Endodermal cell (in vitro differentiated cells): ENCODE measurements at regions not wholly inside any gene's neighbourhood (a gene's known extent, or its start where the extent isn't known, plus 50 kb on each side); places are given as distances from the start of the nearest gene placed in this dataset.
"Not testable (repeated sequence)": the region's sequence is repeated elsewhere in the genome, so short reads cannot be mapped to it uniquely, and the experiment has no call there.

Experiments used
- DNase-seq: peaks from one replicate; pipeline ENCODE4 v3.0.0-alpha.2; 2017
- H3K27ac ChIP-seq: 2 replicates; pipeline ENCODE4 v1.5.1; 2013; ENCODE audit warnings: mild to moderate bottlenecking, low read depth, low read length, moderate library complexity
- H3K27me3 ChIP-seq: 2 replicates; pipeline ENCODE4 v1.6.1; 2013; ENCODE audit warnings: mild to moderate bottlenecking, low read length, moderate library complexity; ENCODE audit not compliant: insufficient read depth, control insufficient read depth, poor library complexity, severe bottlenecking
- H3K36me3 ChIP-seq: 2 replicates; pipeline ENCODE4 v1.7.0; 2013; ENCODE audit warnings: mild to moderate bottlenecking, low read length, moderate library complexity; ENCODE audit not compliant: control insufficient read depth, insufficient read depth
- H3K4me1 ChIP-seq: one replicate; pipeline ENCODE4 v1.7.0; 2013; ENCODE audit warnings: low read length; ENCODE audit not compliant: control insufficient read depth, insufficient read depth
- H3K4me3 ChIP-seq: 2 replicates; pipeline ENCODE4 v1.5.1; 2013; ENCODE audit warnings: mild to moderate bottlenecking, low read length, moderate library complexity
- H3K9ac ChIP-seq: 2 replicates; pipeline ENCODE4 v1.6.1; 2013; ENCODE audit warnings: mild to moderate bottlenecking, low read length, moderate library complexity; ENCODE audit not compliant: poor library complexity, severe bottlenecking; ENCODE audit errors: extremely low read depth
- H3K9me3 ChIP-seq: 2 replicates; pipeline ENCODE4 v1.6.1; 2013; ENCODE audit warnings: mild to moderate bottlenecking, low read length, moderate library complexity; ENCODE audit not compliant: control insufficient read depth
- H3K27ac Mint-ChIP-seq: 2 replicates; pipeline ENCODE4 v1.8.0; 2020; ENCODE audit warnings: mixed read lengths
- H3K27me3 Mint-ChIP-seq: 2 replicates; pipeline ENCODE4 v1.8.0; 2021; ENCODE audit warnings: mild to moderate bottlenecking, mixed read lengths; ENCODE audit not compliant: insufficient read depth
- H3K36me3 Mint-ChIP-seq: 2 replicates; pipeline ENCODE4 v1.8.0; 2020; ENCODE audit warnings: low read depth, mixed read lengths
- H3K4me1 Mint-ChIP-seq: 2 replicates; pipeline ENCODE4 v1.8.0; 2020; ENCODE audit warnings: mixed read lengths
- H3K4me3 Mint-ChIP-seq: 2 replicates; pipeline ENCODE4 v1.8.0; 2020; ENCODE audit warnings: mild to moderate bottlenecking, moderate library complexity, mixed read lengths
- H3K9me3 Mint-ChIP-seq: 2 replicates; pipeline ENCODE4 v1.8.0; 2020; ENCODE audit warnings: mild to moderate bottlenecking, mixed read lengths
- WGBS, 2 experiments: methylation state at CpG; one replicate each; pipeline versions ENCODE4 v1.1.5 to v1.1.7; 2013; ENCODE audit warnings: missing lambda C conversion rate in 2 of 2, mixed read lengths in 1 of 2; ENCODE audit not compliant: insufficient coverage in 1 of 2, insufficient read length in 1 of 2; 5-methylcytosine and 5-hydroxymethylcytosine counted together
- TF ChIP-seq, protein P1 (sequence below): fragments of 200-600 bp; sonication (generic); conservative IDR thresholded peaks from 2 replicates; pipeline ENCODE4 v1.5.0; 2021; ENCODE audit warnings: antibody characterized with exemption, mild to moderate bottlenecking

DNA sequence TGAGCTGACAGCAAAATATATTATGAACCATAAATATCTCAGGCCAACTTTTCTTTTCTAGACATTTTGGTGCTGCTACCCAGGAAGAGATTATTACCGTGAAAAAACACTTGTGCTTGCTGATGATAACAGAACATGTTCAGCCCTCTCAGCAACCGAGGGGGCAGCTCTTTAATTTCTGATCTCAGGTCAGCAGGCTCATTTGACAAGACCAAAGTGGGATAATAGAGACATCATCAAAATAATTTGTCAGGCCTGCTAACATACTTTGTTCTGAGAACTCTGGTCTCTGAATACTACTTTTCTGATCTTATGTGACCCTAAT, 645.9 kb upstream of the KCNMB2 start:
- no peak for DNase-seq
- H3K9me3 ChIP-seq = no peaks in the 10 kb centered on the region
- no peaks in the 10 kb centered on the region for H3K27me3 Mint-ChIP-seq
- no peaks in the 10 kb centered on the region for H3K27me3 ChIP-seq
- no peak overlapping the region for H3K4me3 ChIP-seq
- no peak overlapping the region for H3K27ac Mint-ChIP-seq
- no peak overlapping the region for H3K4me3 Mint-ChIP-seq
- H3K9ac ChIP-seq = no peak overlapping the region
- peaks cover 6% of the 10 kb centered on the region for H3K9me3 Mint-ChIP-seq
- H3K27ac ChIP-seq = no peak overlapping the region
- TF ChIP-seq, protein P1, sequence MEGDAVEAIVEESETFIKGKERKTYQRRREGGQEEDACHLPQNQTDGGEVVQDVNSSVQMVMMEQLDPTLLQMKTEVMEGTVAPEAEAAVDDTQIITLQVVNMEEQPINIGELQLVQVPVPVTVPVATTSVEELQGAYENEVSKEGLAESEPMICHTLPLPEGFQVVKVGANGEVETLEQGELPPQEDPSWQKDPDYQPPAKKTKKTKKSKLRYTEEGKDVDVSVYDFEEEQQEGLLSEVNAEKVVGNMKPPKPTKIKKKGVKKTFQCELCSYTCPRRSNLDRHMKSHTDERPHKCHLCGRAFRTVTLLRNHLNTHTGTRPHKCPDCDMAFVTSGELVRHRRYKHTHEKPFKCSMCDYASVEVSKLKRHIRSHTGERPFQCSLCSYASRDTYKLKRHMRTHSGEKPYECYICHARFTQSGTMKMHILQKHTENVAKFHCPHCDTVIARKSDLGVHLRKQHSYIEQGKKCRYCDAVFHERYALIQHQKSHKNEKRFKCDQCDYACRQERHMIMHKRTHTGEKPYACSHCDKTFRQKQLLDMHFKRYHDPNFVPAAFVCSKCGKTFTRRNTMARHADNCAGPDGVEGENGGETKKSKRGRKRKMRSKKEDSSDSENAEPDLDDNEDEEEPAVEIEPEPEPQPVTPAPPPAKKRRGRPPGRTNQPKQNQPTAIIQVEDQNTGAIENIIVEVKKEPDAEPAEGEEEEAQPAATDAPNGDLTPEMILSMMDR = no peak
- no peaks in the 10 kb centered on the region for H3K36me3 Mint-ChIP-seq
- H3K4me1 Mint-ChIP-seq = no peaks in the 10 kb centered on the region
- no peaks in the 10 kb centered on the region for H3K36me3 ChIP-seq
- no peaks in the 10 kb centered on the region for H3K4me1 ChIP-seq
- WGBS, 2 experiments = 90 to 92% methylated on average over 2 of the region's 2 CpGs

DNA sequence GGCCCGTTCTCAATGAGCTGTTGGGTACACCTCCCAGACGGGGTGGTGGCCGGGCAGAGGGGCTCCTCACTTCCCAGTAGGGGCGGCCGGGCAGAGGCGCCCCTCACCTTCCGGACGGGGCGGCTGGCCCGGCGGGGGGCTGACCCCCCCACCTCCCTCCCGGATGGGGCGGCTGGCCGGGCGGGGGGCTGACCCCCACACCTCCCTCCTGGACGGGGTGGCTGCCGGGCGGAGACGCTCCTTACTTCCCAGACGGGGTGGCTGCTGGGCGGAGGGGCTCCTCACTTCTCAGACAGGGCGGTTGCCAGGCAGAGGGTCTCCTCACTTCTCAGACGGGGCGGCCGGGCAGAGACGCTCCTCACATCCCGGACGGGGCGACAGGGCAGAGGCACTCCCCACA, 644.7 kb upstream of the KCNMB2 start:
- 98% methylated on average over 16 of the region's 29 CpGs; no CpG with 5 or more reads in 1 of the 2 experiments for WGBS, 2 experiments
- not testable (repeated sequence) for DNase-seq

DNA sequence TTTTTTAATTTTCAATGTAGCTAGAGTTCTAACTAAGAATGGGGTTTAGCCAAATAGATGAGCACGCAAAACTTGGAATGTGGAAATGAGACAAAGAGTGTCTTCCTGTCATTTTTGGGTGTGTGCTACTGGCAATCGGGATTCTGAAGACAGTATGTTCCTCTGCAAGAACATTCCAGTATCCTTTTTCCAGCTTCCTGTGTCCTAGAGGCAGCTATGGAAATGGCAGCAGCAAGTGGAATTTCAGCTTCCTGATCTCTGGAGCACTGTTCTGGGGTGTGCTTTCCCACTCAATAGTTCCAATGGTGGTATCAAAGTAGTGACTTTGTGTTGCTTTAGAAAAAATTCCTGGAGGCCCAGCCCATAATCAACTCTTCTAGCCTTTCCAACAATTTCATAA, 642.9 kb upstream of the KCNMB2 start:
- no peak for DNase-seq
- H3K4me1 ChIP-seq = no peaks in the 10 kb centered on the region
- Mint-ChIP-seq H3K9me3 (peaks cover 6% of the 10 kb centered on the region), H3K27me3 (no peaks in the 10 kb centered on the region), H3K4me1 (no peaks in the 10 kb centered on the region), H3K4me3 (no peak overlapping the region), H3K27ac (no peak overlapping the region), H3K36me3 (no peaks in the 10 kb centered on the region)
- no peak overlapping the region for H3K4me3 ChIP-seq
- 92 to 95% methylated on average over 2 of the region's 2 CpGs for WGBS, 2 experiments
- H3K9ac ChIP-seq = no peak overlapping the region
- no peaks in the 10 kb centered on the region for H3K27me3 ChIP-seq
- TF ChIP-seq, protein P1 = peak; percentile 55
- H3K9me3 ChIP-seq = no peaks in the 10 kb centered on the region
- H3K27ac ChIP-seq = no peak overlapping the region
- no peaks in the 10 kb centered on the region for H3K36me3 ChIP-seq

More for the DNA sequence above, 644.7 kb upstream of the KCNMB2 start:
- H3K27ac Mint-ChIP-seq, H3K27ac ChIP-seq, H3K4me1 ChIP-seq, H3K4me1 Mint-ChIP-seq, H3K9me3 Mint-ChIP-seq, H3K27me3 ChIP-seq, H3K4me3 ChIP-seq, H3K4me3 Mint-ChIP-seq, H3K36me3 Mint-ChIP-seq, H3K27me3 Mint-ChIP-seq, H3K36me3 ChIP-seq, H3K9ac ChIP-seq, H3K9me3 ChIP-seq: not testable (repeated sequence)

DNA sequence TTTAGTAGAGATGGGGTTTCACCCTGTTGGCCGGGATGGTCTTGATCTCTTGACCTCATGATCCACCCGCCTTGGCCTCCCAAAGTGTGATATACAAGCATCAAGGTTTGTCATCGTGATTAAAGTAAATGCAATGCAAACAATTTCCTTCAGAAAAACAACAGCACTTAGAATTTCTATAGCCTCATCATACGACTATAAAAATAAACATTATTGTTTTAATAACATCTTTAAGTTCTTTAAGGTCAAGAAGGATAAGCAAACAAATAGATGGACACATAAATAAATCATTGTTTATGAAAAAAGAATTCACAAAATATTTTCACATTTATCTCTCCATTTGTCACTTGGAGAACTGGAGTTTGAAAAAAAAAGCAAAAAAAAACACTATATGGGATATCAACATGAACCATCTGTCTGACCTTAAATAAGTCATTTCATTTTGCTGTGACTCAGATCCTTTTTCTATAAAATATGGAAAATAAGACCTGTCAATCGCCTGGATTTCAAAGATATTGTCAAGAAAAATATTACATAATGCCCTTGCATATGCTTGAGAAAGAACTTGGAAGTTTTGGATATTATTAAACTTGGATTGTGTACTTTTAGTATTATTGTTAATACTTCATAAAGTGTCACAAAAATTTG, 642.0 kb upstream of the KCNMB2 start:
- H3K4me3 Mint-ChIP-seq = no peak overlapping the region
- WGBS, 2 experiments = 94 to 100% methylated on average over 2 to 5 of the region's 5 CpGs

More for the DNA sequence above, 642.0 kb upstream of the KCNMB2 start:
- H3K4me1 ChIP-seq = no peaks in the 10 kb centered on the region
- H3K27ac ChIP-seq = no peak overlapping the region
- no peak overlapping the region for H3K9ac ChIP-seq
- H3K4me3 ChIP-seq = no peak overlapping the region
- H3K36me3 ChIP-seq = no peaks in the 10 kb centered on the region
- peaks cover 7% of the 10 kb centered on the region for H3K9me3 ChIP-seq
- H3K36me3 Mint-ChIP-seq = no peaks in the 10 kb centered on the region
- no peak for DNase-seq
- H3K9me3 Mint-ChIP-seq = peaks cover 8% of the 10 kb centered on the region
- H3K27me3 Mint-ChIP-seq = no peaks in the 10 kb centered on the region
- TF ChIP-seq, protein P1 = no peak
- no peaks in the 10 kb centered on the region for H3K4me1 Mint-ChIP-seq
- H3K27ac Mint-ChIP-seq = no peak overlapping the region
- no peaks in the 10 kb centered on the region for H3K27me3 ChIP-seq
